PC-9 (cell line): ENCODE measurements at regions not wholly inside any gene's neighbourhood (a gene's known extent, or its start where the extent isn't known, plus 50 kb on each side); places are given as distances from the start of the nearest gene placed in this dataset.

Experiments
- EZH2 ChIP-seq: fragments of 200-600 bp; sonication (generic); IDR thresholded peaks from 2 replicates; pipeline ENCODE4 v1.8.0; 2017; ENCODE audit warnings: antibody characterized with exemption, low read depth
- TF ChIP-seq, protein P1 (sequence below): fragments of 200-600 bp; sonication (generic); conservative IDR thresholded peaks from 2 replicates; pipeline ENCODE4 v1.6.1; 2017; ENCODE audit warnings: mixed run types, antibody characterized with exemption, mild to moderate bottlenecking, moderate library complexity

DNA sequence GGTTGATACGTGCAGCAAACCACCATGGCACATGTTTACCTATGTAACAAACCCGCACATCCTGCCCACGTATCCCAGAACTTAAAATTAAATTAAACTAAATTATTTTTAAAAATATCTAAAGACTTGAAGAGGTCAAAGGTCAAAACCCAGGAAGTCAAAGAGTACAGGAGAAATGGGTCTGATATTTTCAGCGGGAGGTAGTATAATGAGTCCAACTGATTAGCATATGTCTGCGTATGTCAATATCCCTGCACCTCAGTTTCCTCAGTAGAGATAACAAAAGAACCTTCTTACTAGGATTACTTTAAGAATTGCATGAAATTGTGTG is 133.0 kb downstream of the TMEM26 start:
- TF ChIP-seq, protein P1, sequence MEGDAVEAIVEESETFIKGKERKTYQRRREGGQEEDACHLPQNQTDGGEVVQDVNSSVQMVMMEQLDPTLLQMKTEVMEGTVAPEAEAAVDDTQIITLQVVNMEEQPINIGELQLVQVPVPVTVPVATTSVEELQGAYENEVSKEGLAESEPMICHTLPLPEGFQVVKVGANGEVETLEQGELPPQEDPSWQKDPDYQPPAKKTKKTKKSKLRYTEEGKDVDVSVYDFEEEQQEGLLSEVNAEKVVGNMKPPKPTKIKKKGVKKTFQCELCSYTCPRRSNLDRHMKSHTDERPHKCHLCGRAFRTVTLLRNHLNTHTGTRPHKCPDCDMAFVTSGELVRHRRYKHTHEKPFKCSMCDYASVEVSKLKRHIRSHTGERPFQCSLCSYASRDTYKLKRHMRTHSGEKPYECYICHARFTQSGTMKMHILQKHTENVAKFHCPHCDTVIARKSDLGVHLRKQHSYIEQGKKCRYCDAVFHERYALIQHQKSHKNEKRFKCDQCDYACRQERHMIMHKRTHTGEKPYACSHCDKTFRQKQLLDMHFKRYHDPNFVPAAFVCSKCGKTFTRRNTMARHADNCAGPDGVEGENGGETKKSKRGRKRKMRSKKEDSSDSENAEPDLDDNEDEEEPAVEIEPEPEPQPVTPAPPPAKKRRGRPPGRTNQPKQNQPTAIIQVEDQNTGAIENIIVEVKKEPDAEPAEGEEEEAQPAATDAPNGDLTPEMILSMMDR: no peak
- TF ChIP-seq EZH2: no peak
